ENCODE measurements at regions not wholly inside any gene's neighbourhood (a gene's known extent, or its start where the extent isn't known, plus 50 kb on each side); places are given as distances from the start of the nearest gene placed in this dataset.

- no peak overlapping the region for H3K4me2 ChIP-seq (ENCODE audit: extremely low read depth, insufficient read depth, low read length)
- H3K27ac ChIP-seq (ENCODE audit: insufficient read depth, low read length), result no peak overlapping the region
- no peaks in the 10 kb centered on the region for H3K27me3 ChIP-seq (ENCODE audit: control insufficient read depth, insufficient read depth, low read length)
- no peaks in the 10 kb centered on the region for H4K20me1 ChIP-seq (ENCODE audit: control insufficient read depth, extremely low read depth, insufficient read depth, low read length)
- no peaks in the 10 kb centered on the region for H3K4me1 ChIP-seq (ENCODE audit: control insufficient read depth, extremely low read depth, insufficient read depth, low read length)
- no peak overlapping the region for H2AFZ ChIP-seq (ENCODE audit: low read length)
- no peak for DNase-seq (ENCODE audit: low read depth in 2 of 2)
- H3K4me3 ChIP-seq (replicated peaks in 1 of 4; ENCODE audit: control extremely low read depth in 1 of 4, insufficient read depth in 1 of 4, low read depth in 3 of 4, low read length in 4 of 4), result no peak overlapping the region
- no peaks in the 10 kb centered on the region for H3K9me3 ChIP-seq (ENCODE audit: control insufficient read depth, insufficient read depth, low read depth, low read length)
- H3K36me3 ChIP-seq (ENCODE audit: control insufficient read depth, insufficient read depth, low read length), result no peaks in the 10 kb centered on the region
- no peak for TF ChIP-seq EZH2 (IDR thresholded peaks at IDR 0.05; ENCODE audit: low read length, missing control alignments)
- no peak for TF ChIP-seq CTCF (conservative IDR thresholded peaks at IDR 0.05 in 1 of 2, IDR thresholded peaks at IDR 0.05 in 1 of 2; ENCODE audit: low read depth in 1 of 2, low read length in 2 of 2)
- no peak overlapping the region for H3K9ac ChIP-seq (ENCODE audit: insufficient read depth, low read length)
- H3K79me2 ChIP-seq (ENCODE audit: control insufficient read depth, insufficient read depth, low read length), result no peaks in the 10 kb centered on the region
Measured at GRCh38 chr1:221053889-221054288, 174.6 kb downstream of the HLX start.

DNA sequence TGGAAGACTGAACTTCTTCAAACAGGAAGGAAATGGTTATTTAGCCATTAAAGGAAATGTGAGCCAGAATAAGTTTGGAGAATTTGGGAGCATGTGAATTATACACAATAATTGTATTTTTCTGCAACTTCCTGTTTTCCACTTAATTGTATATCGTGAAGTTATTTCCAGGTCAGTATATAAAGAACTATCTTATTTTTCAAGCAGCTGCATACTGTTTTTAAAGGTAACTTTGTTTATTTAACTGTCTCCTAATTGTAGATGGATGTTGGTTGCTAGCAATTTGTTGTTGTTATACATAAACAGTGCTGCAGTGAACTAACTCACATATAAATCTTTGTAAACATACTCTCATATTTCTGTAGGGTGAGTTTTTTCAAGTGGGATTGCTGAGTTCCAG, 180.3 kb downstream of the HLX start:
- Histone ChIP-seq H3K79me2 (ENCODE audit: control insufficient read depth, insufficient read depth, low read length) (no peaks in the 10 kb centered on the region), H3K9ac (ENCODE audit: insufficient read depth, low read length) (no peak overlapping the region), H2AFZ (ENCODE audit: low read length) (no peak overlapping the region), H3K4me3 (replicated peaks in 1 of 4; ENCODE audit: control extremely low read depth in 1 of 4, insufficient read depth in 1 of 4, low read depth in 3 of 4, low read length in 4 of 4) (no peak overlapping the region), H3K9me3 (ENCODE audit: control insufficient read depth, insufficient read depth, low read depth, low read length) (no peaks in the 10 kb centered on the region), H3K36me3 (ENCODE audit: control insufficient read depth, insufficient read depth, low read length) (no peaks in the 10 kb centered on the region), H4K20me1 (ENCODE audit: control insufficient read depth, extremely low read depth, insufficient read depth, low read length) (no peaks in the 10 kb centered on the region), H3K4me2 (ENCODE audit: extremely low read depth, insufficient read depth, low read length) (no peak overlapping the region), H3K27me3 (ENCODE audit: control insufficient read depth, insufficient read depth, low read length) (no peaks in the 10 kb centered on the region), H3K4me1 (ENCODE audit: control insufficient read depth, extremely low read depth, insufficient read depth, low read length) (no peaks in the 10 kb centered on the region), H3K27ac (ENCODE audit: insufficient read depth, low read length) (no peak overlapping the region)
- no peak for TF ChIP-seq CTCF (conservative IDR thresholded peaks at IDR 0.05 in 1 of 2, IDR thresholded peaks at IDR 0.05 in 1 of 2; ENCODE audit: low read depth in 1 of 2, low read length in 2 of 2)
- no peak for TF ChIP-seq EZH2 (IDR thresholded peaks at IDR 0.05; ENCODE audit: low read length, missing control alignments)
- DNase-seq (ENCODE audit: low read depth in 2 of 2), result no peak

DNA sequence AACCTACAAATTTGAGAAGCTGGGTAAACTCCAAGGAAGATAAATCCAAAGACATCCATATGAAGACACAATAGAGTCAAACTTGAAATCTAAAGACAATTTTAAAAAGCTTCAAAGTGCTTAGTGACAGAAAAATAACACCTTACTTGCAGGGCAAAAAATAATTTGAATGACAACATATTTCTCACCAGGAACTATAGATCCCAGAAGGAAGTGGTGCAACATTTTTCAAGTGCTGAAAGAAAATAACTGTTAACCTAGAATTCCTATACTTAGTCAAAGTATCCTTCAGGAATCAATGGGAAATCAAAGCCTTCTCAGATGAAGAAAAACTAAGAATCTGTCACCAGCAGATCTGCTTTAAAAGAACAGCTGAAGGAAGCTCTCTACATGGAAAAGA, 184.4 kb downstream of the HLX start:
- no peak overlapping the region for H3K4me3 ChIP-seq (replicated peaks in 1 of 4; ENCODE audit: control extremely low read depth in 1 of 4, insufficient read depth in 1 of 4, low read depth in 3 of 4, low read length in 4 of 4)
- no peaks in the 10 kb centered on the region for H3K27me3 ChIP-seq (ENCODE audit: control insufficient read depth, insufficient read depth, low read length)
- H4K20me1 ChIP-seq (ENCODE audit: control insufficient read depth, extremely low read depth, insufficient read depth, low read length), result no peaks in the 10 kb centered on the region
- TF ChIP-seq CTCF (conservative IDR thresholded peaks at IDR 0.05 in 1 of 2, IDR thresholded peaks at IDR 0.05 in 1 of 2; ENCODE audit: low read depth in 1 of 2, low read length in 2 of 2), result no peak
- no peak for TF ChIP-seq EZH2 (IDR thresholded peaks at IDR 0.05; ENCODE audit: low read length, missing control alignments)
- no peak overlapping the region for H3K9ac ChIP-seq (ENCODE audit: insufficient read depth, low read length)
- H3K9me3 ChIP-seq (ENCODE audit: control insufficient read depth, insufficient read depth, low read depth, low read length), result no peaks in the 10 kb centered on the region
- H3K36me3 ChIP-seq (ENCODE audit: control insufficient read depth, insufficient read depth, low read length), result no peaks in the 10 kb centered on the region
- no peak overlapping the region for H3K4me2 ChIP-seq (ENCODE audit: extremely low read depth, insufficient read depth, low read length)
- H3K27ac ChIP-seq (ENCODE audit: insufficient read depth, low read length), result no peak overlapping the region
- H3K79me2 ChIP-seq (ENCODE audit: control insufficient read depth, insufficient read depth, low read length), result no peaks in the 10 kb centered on the region
- no peak for DNase-seq (ENCODE audit: low read depth in 2 of 2)
- no peak overlapping the region for H2AFZ ChIP-seq (ENCODE audit: low read length)
- H3K4me1 ChIP-seq (ENCODE audit: control insufficient read depth, extremely low read depth, insufficient read depth, low read length), result no peaks in the 10 kb centered on the region
